ENCODE measurements at regions not wholly inside any gene's neighbourhood (a gene's known extent, or its start where the extent isn't known, plus 50 kb on each side); places are given as distances from the start of the nearest gene placed in this dataset.
"Not testable (repeated sequence)": the region's sequence is repeated elsewhere in the genome, so short reads cannot be mapped to it uniquely, and the experiment has no call there.

DNA sequence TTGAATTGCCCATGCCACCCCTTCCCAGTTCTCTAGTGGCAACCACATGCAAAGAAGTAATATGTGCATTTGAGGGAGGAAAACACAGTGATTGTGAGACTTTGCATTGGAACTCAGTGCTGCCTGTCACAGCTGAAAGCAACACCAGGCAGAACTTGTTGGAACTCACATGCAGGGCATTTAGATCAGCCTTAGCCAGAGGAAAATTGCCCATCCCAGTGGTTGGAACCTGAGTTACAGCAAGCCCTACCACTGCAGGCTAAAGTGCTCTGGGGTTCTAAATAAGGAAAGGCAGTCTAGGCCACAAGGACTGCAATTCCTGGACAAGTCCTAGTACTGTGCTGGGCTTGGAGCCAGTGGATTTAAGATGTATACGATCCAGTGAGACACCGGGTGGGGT lies 245.3 kb upstream of the UFL1 start:
- no peak for DNase-seq

DNA sequence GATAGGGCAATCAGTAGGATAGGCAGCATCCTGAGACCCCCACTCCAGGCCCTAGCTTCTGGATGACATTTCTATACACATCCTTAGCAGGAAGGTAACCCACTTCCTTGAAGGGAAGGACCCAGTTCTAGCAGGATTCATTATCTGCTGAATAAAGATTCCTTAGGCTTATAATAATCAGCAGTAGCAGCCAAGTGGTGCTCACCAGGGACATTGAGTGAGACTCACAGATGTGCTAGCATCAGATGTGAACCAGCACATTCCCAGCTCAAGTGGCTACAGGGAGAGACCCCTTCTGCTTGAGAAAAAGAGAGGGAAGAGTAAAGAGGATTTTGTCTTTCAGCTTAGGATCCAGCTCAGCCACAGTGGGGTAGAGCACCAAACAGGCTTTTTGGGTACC lies 244.8 kb upstream of the UFL1 start:
- no peak for DNase-seq

- no peak for DNase-seq
These were observed 242.5 kb upstream of the UFL1 start for GRCh38 chr6:96279084-96279483.

GRCh38 chr6:96286503-96286902 lies 235.1 kb upstream of the UFL1 start:
- no peak for DNase-seq

- DNase-seq = peak; percentile 13
These were observed 222.1 kb upstream of the UFL1 start for GRCh38 chr6:96299525-96299924.

DNA sequence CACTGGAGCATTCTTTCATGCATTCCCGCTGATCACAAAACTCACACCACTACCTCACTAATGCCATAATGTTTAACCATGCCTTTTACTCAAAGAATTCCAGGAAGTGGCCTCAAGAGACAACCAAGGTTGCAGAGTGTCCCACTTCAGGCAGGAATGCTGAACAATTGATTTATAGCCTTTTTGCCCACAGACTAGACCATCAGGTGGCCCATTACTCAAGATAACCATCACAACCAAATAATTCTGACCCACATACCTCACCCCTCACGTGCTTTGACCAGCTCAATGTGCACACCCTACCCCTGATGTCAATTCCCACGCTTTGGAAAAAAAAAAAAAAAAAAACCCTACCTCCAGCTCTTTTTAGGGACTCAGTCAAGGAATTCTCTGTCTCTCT lies 220.6 kb upstream of the UFL1 start:
- peak; percentile 15 for DNase-seq

- peak; percentile 69 for DNase-seq
These were observed 219.8 kb upstream of the UFL1 start for GRCh38 chr6:96301781-96302180.

DNA sequence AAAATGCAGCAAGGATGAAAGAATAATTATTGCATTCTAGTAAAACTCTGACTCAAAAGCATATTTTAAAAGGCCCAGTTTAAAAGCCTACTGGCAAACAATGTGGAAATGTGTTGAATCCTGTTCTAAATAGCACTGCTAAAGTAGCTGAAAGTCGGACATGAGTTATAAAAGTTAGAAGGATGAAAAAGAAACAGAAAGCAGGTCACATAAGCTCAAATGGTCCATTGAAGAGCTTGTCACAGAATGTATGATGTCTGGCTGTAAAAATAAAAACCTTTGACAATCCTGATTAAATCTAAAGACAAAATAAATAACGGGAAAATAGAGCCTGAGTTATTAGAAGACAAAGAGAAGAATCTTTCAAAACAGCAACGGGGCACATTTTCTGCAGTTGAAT lies 218.6 kb upstream of the UFL1 start:
- no peak for DNase-seq

DNA sequence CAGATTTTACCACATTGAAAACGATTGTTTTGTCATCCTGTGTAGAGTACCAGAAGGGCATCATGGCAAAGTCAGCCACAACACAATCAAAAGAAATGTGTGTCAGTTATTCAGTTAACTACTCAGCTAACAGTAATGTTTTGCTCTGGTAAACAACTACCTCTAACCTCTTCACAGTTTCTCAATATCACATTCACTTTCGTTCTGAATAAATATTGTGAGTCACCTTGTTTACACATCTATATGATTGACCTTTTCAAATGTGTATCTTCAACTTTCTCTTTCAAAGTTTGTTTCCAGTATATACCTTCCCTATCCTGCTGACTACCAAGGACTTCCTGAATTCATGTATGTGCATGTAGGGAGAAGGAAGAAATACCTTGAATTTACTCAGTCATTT lies 216.6 kb upstream of the UFL1 start:
- peak; percentile 45 for DNase-seq

DNA sequence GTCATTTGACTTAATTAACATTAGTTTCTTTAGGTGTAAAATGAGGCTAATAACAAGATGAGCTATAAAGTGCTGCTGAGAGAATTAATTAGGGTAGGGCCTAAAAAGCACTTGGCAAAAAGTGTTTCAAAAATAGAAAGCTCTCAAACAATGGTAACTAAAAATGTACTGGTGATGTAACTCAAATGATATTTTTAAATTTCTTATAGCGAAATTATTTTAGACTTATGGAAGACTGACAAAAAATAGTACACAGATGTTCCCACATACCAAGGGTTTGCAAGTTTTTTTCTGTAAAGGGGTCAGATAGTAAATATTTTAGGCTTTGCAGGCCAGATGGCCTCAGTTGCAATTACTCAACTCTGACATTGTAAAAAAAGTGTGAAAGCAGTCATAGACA lies 190.7 kb upstream of the UFL1 start:
- no peak for DNase-seq

DNA sequence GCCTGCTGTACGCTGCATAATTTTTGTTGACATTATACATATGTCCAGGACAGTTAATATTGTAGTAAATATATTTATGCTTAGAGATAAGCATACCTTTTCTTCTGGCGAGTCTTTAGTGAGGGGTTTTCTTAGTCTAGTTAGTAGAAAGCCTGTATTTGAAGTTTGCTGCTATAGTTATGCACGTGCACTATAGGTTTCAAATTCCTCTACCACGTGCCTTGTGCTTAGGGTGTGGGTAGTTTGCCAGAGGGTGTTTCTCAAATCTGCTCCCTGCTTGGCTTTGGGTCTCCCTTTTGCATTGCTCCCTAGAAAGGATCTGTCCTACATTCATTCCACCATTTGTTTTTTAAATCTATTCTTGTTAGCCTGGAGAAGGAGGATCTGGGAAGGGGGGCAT lies 181.4 kb upstream of the UFL1 start:
- DNase-seq = no peak

GRCh38 chr6:96345501-96345900 lies 176.1 kb upstream of the UFL1 start:
- no peak for DNase-seq

DNA sequence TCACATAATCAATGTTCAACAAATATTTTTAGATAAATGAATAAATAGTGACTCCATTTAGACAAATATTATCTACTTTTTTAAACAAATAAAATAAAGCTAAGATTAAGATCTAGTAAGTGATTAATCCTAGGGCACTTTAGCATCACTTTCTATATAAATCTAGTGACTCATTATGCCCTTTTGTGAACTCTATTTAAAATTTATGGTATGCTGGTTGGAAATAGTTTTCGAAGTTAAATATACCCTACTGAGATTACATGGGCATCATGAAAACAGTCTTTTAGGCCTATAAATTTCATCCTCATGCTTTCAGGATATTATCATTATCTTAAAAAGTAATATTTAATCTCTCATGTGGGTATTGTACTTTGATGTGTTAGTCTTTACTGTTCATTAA lies 140.4 kb upstream of the UFL1 start:
- DNase-seq = no peak

GRCh38 chr6:96391776-96392360 lies 129.7 kb upstream of the UFL1 start:
- peak; percentile 99 for DNase-seq

DNA sequence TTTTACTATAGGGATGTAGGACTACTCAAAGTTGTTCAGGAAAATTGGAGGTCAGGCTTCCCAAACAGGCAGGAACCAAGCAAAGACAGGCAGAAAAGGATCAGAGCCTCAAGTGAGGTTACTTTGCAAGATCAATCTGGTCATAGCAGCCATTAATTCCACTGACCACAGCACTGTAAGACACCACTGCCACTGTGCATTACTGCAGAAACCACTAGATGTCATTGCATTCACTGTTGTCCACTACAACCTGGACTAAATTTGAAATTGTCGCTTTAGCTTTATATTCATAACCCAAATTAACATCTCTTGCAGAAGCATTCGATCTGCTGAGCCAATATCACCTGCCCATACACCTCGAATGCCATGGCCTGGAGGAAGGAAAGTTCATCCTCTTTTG lies 126.9 kb upstream of the UFL1 start:
- DNase-seq = peak; percentile 65

GRCh38 chr6:96410467-96410866 lies 111.1 kb upstream of the UFL1 start:
- peak; percentile 51 for DNase-seq

GRCh38 chr6:96420294-96420693 lies 101.3 kb upstream of the UFL1 start:
- peak; percentile 67 for DNase-seq

DNA sequence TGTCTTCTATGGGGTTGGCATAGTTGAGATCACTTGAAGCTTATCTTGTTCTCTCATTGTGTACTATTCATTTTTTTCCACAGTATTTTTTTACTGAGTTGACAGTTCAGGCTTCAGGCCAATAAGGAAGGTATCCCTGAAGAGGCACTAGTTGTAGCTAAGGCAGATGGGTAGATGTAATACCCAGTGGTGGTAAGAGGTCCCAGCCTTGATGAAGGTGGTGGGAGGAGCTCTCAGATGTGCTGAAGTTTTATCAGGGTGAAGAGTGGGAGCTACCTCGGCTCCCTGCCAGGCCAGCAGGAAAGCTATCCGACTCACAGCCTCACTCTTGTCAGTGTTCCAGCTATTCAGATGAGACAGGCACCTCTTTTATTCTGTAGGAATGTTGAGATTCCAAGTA lies 87.7 kb upstream of the UFL1 start:
- no peak for DNase-seq

DNA sequence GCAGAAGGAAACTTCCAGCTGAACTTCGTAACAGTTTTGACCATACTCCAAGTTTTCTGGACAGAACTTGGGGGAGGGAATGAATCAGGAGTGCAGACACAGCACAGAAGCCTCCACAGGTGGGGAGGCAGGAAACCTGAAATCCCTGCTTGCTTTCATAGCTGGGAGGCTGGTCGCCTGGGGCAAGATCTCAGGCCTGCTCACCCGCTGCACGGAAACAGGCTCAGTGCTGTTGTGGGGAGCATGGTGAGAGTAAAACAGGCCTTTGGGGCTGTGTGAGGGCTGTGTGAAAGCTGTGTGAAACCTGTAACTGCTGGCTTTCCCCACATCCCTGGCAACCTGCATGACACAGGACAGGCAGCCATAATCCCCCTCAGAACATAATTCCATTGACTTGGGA lies 85.2 kb upstream of the UFL1 start:
- no peak for DNase-seq

DNA sequence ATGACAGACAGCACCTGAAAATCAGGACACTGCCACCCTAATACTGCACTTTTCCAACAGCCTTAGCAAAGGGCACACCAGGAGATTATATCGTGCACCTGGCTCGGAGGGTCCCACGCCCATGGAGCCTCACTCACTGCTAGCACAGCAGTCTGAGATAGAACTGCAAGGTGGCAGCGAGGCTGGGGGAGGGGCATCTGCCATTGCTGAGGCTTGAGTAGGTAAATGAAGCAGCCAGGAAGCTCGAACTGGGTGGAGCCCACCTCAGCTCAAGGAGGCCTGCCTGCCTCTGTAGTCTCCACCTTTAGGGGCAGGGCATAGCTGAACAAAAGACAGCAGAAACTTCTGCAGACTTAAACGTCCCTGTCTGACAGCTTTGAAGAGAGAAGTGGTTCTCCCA lies 84.4 kb upstream of the UFL1 start:
- DNase-seq = not testable (repeated sequence)

DNA sequence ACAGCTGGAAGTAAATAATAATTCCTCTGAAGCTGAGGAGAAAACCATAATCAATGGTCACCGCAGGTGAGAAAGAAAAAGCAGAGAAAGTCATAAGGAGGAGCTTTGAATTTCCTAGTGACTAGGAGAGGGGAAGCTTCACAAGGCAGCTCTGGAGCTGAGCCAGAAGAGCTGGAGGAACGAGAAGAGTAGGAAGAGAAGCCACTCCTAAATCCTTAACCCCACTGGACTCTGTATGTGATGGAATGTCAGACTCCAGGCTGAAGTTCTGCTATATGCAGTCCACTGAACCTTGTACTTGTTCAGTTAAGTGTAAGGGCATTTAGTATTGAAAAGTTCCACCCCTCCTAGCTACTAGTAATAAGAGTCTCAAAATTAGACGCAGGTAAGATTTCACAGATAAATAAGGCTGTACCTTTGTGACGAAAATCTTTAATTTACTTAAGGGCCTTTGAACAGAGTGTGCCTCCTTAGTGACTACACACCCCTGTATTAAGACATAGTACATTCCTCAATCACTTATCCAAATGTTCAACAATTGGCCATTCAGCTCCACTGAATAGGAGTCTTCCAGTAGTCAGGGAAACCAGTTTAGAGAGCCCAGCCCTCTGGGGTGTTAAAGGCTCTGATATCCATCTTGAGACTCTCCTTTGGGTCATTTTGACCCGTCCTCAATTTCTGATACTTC lies 71.4 kb upstream of the UFL1 start:
- DNase-seq = peak; percentile 38

DNA sequence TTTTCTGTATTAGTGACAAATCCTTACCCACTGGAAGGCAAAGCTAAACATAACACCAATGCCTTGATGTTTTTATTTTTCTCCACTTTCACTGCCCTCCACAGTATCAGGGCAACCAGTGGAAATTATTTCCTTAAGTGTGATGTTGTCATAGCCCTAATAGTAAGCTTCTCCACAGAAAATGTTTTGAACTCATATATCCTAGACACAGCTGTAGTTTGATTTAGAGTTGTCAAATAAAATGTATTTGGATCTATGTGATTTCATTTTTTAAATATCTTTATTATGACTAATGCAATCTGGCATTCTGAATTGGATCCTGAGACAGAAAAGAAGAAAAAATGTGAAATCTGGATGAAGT lies 70.9 kb upstream of the UFL1 start:
- DNase-seq = no peak

- DNase-seq = no peak
These were observed 62.8 kb upstream of the UFL1 start for GRCh38 chr6:96458771-96459170.

GRCh38 chr6:96460052-96460700 lies 61.4 kb upstream of the UFL1 start:
- DNase-seq = peak; percentile 94
